Endothelial cell of umbilical vein (primary cell): ENCODE measurements at regions not wholly inside any gene's neighbourhood (a gene's known extent, or its start where the extent isn't known, plus 50 kb on each side); places are given as distances from the start of the nearest gene placed in this dataset.

ENCODE experiments used
- BruUV-seq: library from RNA; stranded (reverse); fragments of 400-500 nt; replicated peaks from 2 replicates; lab custom pipeline; 2021; lab: Mats Ljungman, UMichigan
- CTCF ChIA-PET: fragments of 300-600, 350-600 bp; sonication (Branson Sonifier 250); formaldehyde crosslinking; loops from one replicate; lab custom pipeline; 2021; ENCODE audit warnings: antibody characterized with exemption, inconsistent platforms; lab: Charles Lee
- POLR2A ChIA-PET: fragments of 300-600, 350-600 bp; sonication (Branson Sonifier 250); formaldehyde crosslinking; loops from one replicate; lab custom pipeline; 2021; ENCODE audit warnings: antibody characterized with exemption, inconsistent platforms; lab: Charles Lee
- DNase-seq: peaks from one replicate; pipeline ENCODE4 v3.0.0-alpha.2; 2011; ENCODE audit warnings: low read depth, low spot score
- FAIRE-seq: peaks from 2 replicates; lab custom pipeline; 2011; peaks lifted over from hg19 to GRCh38; lab: Jason Lieb, UNC
- H2AFZ ChIP-seq: 2 replicates; pipeline ENCODE4 v1.6.0; 2012; ENCODE audit warnings: low read depth, low read length, control low read depth, inconsistent platforms
- H3K27ac ChIP-seq: 2 replicates; pipeline ENCODE4 v1.5.1; 2011; ENCODE audit warnings: low read depth, mild to moderate bottlenecking, control low read depth, low read length, moderate library complexity; ENCODE audit not compliant: insufficient read depth
- H3K27me3 ChIP-seq, 2 experiments: 2 replicates each; pipeline versions ENCODE4 v1.6.0 to v1.6.1; 2011; ENCODE audit warnings: low read length in 2 of 2, mixed read lengths in 1 of 2; ENCODE audit not compliant: control insufficient read depth in 2 of 2, insufficient read depth in 2 of 2
- H3K36me3 ChIP-seq, 2 experiments: 2 replicates in 1 of 2; 3 replicates in 1 of 2; pipeline ENCODE4 v1.5.1; 2011; ENCODE audit warnings: low read length in 2 of 2, mild to moderate bottlenecking in 1 of 2, moderate library complexity in 1 of 2; ENCODE audit not compliant: control insufficient read depth in 2 of 2, insufficient read depth in 2 of 2; ENCODE audit errors: extremely low read depth in 1 of 2
- H3K4me1 ChIP-seq: 3 replicates; pipeline ENCODE4 v1.5.1; 2011; ENCODE audit warnings: mild to moderate bottlenecking, low read length; ENCODE audit not compliant: control insufficient read depth, insufficient read depth; ENCODE audit errors: extremely low read depth
- H3K4me2 ChIP-seq: 2 replicates; pipeline ENCODE4 v1.6.1; 2011; ENCODE audit warnings: low read length, control low read depth, mixed read lengths; ENCODE audit not compliant: insufficient read depth
- H3K4me3 ChIP-seq, 3 experiments: fragments of 200-600 bp in 1 of 3; sonication (generic), shearing (Covaris generic) in 1 of 3; replicated peaks in 1 of 3; 2 replicates each; pipeline ENCODE4 v1.5.1; 2011 to 2016; ENCODE audit warnings: control low read depth in 3 of 3, low read length in 3 of 3, mild to moderate bottlenecking in 2 of 3, inconsistent platforms in 1 of 3, low read depth in 1 of 3, moderate library complexity in 1 of 3; ENCODE audit not compliant: insufficient read depth in 1 of 3
- H3K79me2 ChIP-seq: 2 replicates; pipeline ENCODE4 v1.6.0; 2012; ENCODE audit warnings: low read length, inconsistent platforms; ENCODE audit not compliant: control insufficient read depth, insufficient read depth
- H3K9ac ChIP-seq: replicated peaks from 2 replicates; pipeline ENCODE3; 2011; ENCODE audit warnings: low read length, control low read depth; ENCODE audit not compliant: insufficient read depth; ENCODE audit errors: extremely low read depth
- H3K9me1 ChIP-seq: replicated peaks from 3 replicates; pipeline ENCODE4 v1.6.0; 2011; ENCODE audit warnings: mild to moderate bottlenecking, low read length; ENCODE audit not compliant: control insufficient read depth, insufficient read depth; ENCODE audit errors: extremely low read depth
- H3K9me3 ChIP-seq: replicated peaks from 2 replicates; pipeline ENCODE4 v1.5.1; 2012; ENCODE audit warnings: low read length, inconsistent platforms; ENCODE audit not compliant: control insufficient read depth, insufficient read depth
- H4K20me1 ChIP-seq: replicated peaks from 2 replicates; pipeline ENCODE3; 2011; ENCODE audit warnings: mild to moderate bottlenecking, low read length; ENCODE audit not compliant: control insufficient read depth, insufficient read depth; ENCODE audit errors: extremely low read depth
- CTCF ChIP-seq, 2 donors: IDR thresholded peaks; 1 replicate in 1 of 2; 2 replicates in 1 of 2; pipeline ENCODE4 v1.5.1; 2011; ENCODE audit warnings: low read length in 2 of 2, mild to moderate bottlenecking in 2 of 2, moderate library complexity in 2 of 2, control low read depth in 1 of 2, inconsistent platforms in 1 of 2, low read depth in 1 of 2; ENCODE audit not compliant: insufficient read depth in 1 of 2; ENCODE audit errors: extremely low read depth in 1 of 2
- EZH2 ChIP-seq: IDR thresholded peaks from 2 replicates; pipeline ENCODE4 v1.6.1; 2012; ENCODE audit warnings: borderline replicate concordance, low read depth, mild to moderate bottlenecking, moderate library complexity, low read length, inconsistent platforms; ENCODE audit not compliant: severe bottlenecking
- FOS ChIP-seq: IDR thresholded peaks from 2 replicates; pipeline ENCODE4 v1.6.1; 2011; ENCODE audit warnings: mild to moderate bottlenecking, low read length, moderate library complexity, borderline replicate concordance; ENCODE audit not compliant: insufficient read depth
- GATA2 ChIP-seq: IDR thresholded peaks from 2 replicates; pipeline ENCODE4 v1.7.0; 2011; ENCODE audit warnings: low read depth, mild to moderate bottlenecking, moderate library complexity, mixed read lengths, low read length; ENCODE audit not compliant: insufficient read length, insufficient read depth
- JUN ChIP-seq: IDR thresholded peaks from 2 replicates; pipeline ENCODE4 v1.6.1; 2011; ENCODE audit warnings: borderline replicate concordance, low read depth; ENCODE audit not compliant: insufficient read length, insufficient read depth
- MAX ChIP-seq: IDR thresholded peaks from 2 replicates; pipeline ENCODE4 v1.6.1; 2011; ENCODE audit not compliant: insufficient read depth, insufficient read length
- MYC ChIP-seq: IDR thresholded peaks from one replicate; pipeline ENCODE4 v1.6.1; 2011; ENCODE audit warnings: mild to moderate bottlenecking, low read depth, low read length
- POLR2A ChIP-seq: IDR thresholded peaks from 2 replicates; pipeline ENCODE4 v1.6.1; 2012; ENCODE audit warnings: low read depth, mild to moderate bottlenecking, control low read depth, low read length
- POLR2AphosphoS5 ChIP-seq: IDR thresholded peaks from 2 replicates; pipeline ENCODE4 v1.6.1; 2012; ENCODE audit warnings: low read depth, mild to moderate bottlenecking, control low read depth, low read length, moderate library complexity; ENCODE audit not compliant: insufficient read depth
- dilution Hi-C: fragments of 300-500 bp; cut with MboI; formaldehyde crosslinking; loops from one replicate; pipeline ENCODE4 v1.15.0; 2019; ENCODE audit warnings: low sequenced_read_pairs; ENCODE audit not compliant: extremely low pct_ligation_motif_present
- intact Hi-C: fragments of 100-400 bp; cut with micrococcal nuclease; formaldehyde crosslinking; loops from one replicate; pipeline ENCODE4 v1.10.0; 2022

GRCh38 chr2:41026613-41027012, 574.7 kb upstream of the SLC8A1 start:
- POLR2A ChIA-PET: no interaction called here

More at GRCh38 chr2:41026613-41027012, 574.7 kb upstream of the SLC8A1 start:
- no peak overlapping the region for H2AFZ ChIP-seq
- CTCF ChIA-PET: interaction anchor here (1.3 kb wide), 1 partner anchor 29 kb away, joined by 3 read pairs; no protein-coding TSS in a partner anchor
- H3K27ac ChIP-seq: no peak overlapping the region
- no peak overlapping the region for H3K9ac ChIP-seq
- no peaks in the 10 kb centered on the region for H3K4me1 ChIP-seq
- no peaks in the 10 kb centered on the region for H3K36me3 ChIP-seq
- FAIRE-seq (no peak), DNase-seq (no peak)
- H3K9me1 ChIP-seq: no peaks in the 10 kb centered on the region
- no peaks in the 10 kb centered on the region for H3K79me2 ChIP-seq
- no peaks in the 10 kb centered on the region for H3K9me3 ChIP-seq
- no peak overlapping the region for H3K4me2 ChIP-seq
- TF ChIP-seq GATA2: no peak
- TF ChIP-seq POLR2AphosphoS5: no peak
- no peak for TF ChIP-seq EZH2
- TF ChIP-seq MAX: no peak
- TF ChIP-seq MYC: no peak
- no peak for TF ChIP-seq JUN
- no peak for TF ChIP-seq POLR2A
- no peak for TF ChIP-seq CTCF (IDR thresholded peaks at IDR 0.05; ENCODE audit: extremely low read depth in 1 of 2, insufficient read depth in 1 of 2, low read depth in 1 of 2, low read length in 2 of 2)
- no peak for TF ChIP-seq FOS
- BruUV-seq: no TSS peak
- intact Hi-C loops (no loop called here), dilution Hi-C loops (no loop called here)
- no peaks in the 10 kb centered on the region for H4K20me1 ChIP-seq
- no peak overlapping the region for H3K4me3 ChIP-seq
- H3K27me3 ChIP-seq: no peaks in the 10 kb centered on the region
